Endothelial cell of umbilical vein (primary cell): ENCODE measurements at regions not wholly inside any gene's neighbourhood (a gene's known extent, or its start where the extent isn't known, plus 50 kb on each side); places are given as distances from the start of the nearest gene placed in this dataset.

Source experiments
- BruUV-seq: library from RNA; stranded (reverse); fragments of 400-500 nt; replicated peaks from 2 replicates; lab custom pipeline; 2021; lab: Mats Ljungman, UMichigan
- CTCF ChIA-PET: fragments of 300-600, 350-600 bp; sonication (Branson Sonifier 250); formaldehyde crosslinking; loops from one replicate; lab custom pipeline; 2021; ENCODE audit warnings: antibody characterized with exemption, inconsistent platforms; lab: Charles Lee
- POLR2A ChIA-PET: fragments of 300-600, 350-600 bp; sonication (Branson Sonifier 250); formaldehyde crosslinking; loops from one replicate; lab custom pipeline; 2021; ENCODE audit warnings: antibody characterized with exemption, inconsistent platforms; lab: Charles Lee
- DNase-seq: peaks from one replicate; pipeline ENCODE4 v3.0.0-alpha.2; 2011; ENCODE audit warnings: low read depth, low spot score
- FAIRE-seq: peaks from 2 replicates; lab custom pipeline; 2011; peaks lifted over from hg19 to GRCh38; lab: Jason Lieb, UNC
- H2AFZ ChIP-seq: 2 replicates; pipeline ENCODE4 v1.6.0; 2012; ENCODE audit warnings: low read depth, low read length, control low read depth, inconsistent platforms
- H3K27ac ChIP-seq: 2 replicates; pipeline ENCODE4 v1.5.1; 2011; ENCODE audit warnings: low read depth, mild to moderate bottlenecking, control low read depth, low read length, moderate library complexity; ENCODE audit not compliant: insufficient read depth
- H3K27me3 ChIP-seq, 2 experiments: 2 replicates each; pipeline versions ENCODE4 v1.6.0 to v1.6.1; 2011; ENCODE audit warnings: low read length in 2 of 2, mixed read lengths in 1 of 2; ENCODE audit not compliant: control insufficient read depth in 2 of 2, insufficient read depth in 2 of 2
- H3K36me3 ChIP-seq, 2 experiments: 2 replicates in 1 of 2; 3 replicates in 1 of 2; pipeline ENCODE4 v1.5.1; 2011; ENCODE audit warnings: low read length in 2 of 2, mild to moderate bottlenecking in 1 of 2, moderate library complexity in 1 of 2; ENCODE audit not compliant: control insufficient read depth in 2 of 2, insufficient read depth in 2 of 2; ENCODE audit errors: extremely low read depth in 1 of 2
- H3K4me1 ChIP-seq: 3 replicates; pipeline ENCODE4 v1.5.1; 2011; ENCODE audit warnings: mild to moderate bottlenecking, low read length; ENCODE audit not compliant: control insufficient read depth, insufficient read depth; ENCODE audit errors: extremely low read depth
- H3K4me2 ChIP-seq: 2 replicates; pipeline ENCODE4 v1.6.1; 2011; ENCODE audit warnings: low read length, control low read depth, mixed read lengths; ENCODE audit not compliant: insufficient read depth
- H3K4me3 ChIP-seq, 3 experiments: fragments of 200-600 bp in 1 of 3; sonication (generic), shearing (Covaris generic) in 1 of 3; replicated peaks in 1 of 3; 2 replicates each; pipeline ENCODE4 v1.5.1; 2011 to 2016; ENCODE audit warnings: control low read depth in 3 of 3, low read length in 3 of 3, mild to moderate bottlenecking in 2 of 3, inconsistent platforms in 1 of 3, low read depth in 1 of 3, moderate library complexity in 1 of 3; ENCODE audit not compliant: insufficient read depth in 1 of 3
- H3K79me2 ChIP-seq: 2 replicates; pipeline ENCODE4 v1.6.0; 2012; ENCODE audit warnings: low read length, inconsistent platforms; ENCODE audit not compliant: control insufficient read depth, insufficient read depth
- H3K9ac ChIP-seq: replicated peaks from 2 replicates; pipeline ENCODE3; 2011; ENCODE audit warnings: low read length, control low read depth; ENCODE audit not compliant: insufficient read depth; ENCODE audit errors: extremely low read depth
- H3K9me1 ChIP-seq: replicated peaks from 3 replicates; pipeline ENCODE4 v1.6.0; 2011; ENCODE audit warnings: mild to moderate bottlenecking, low read length; ENCODE audit not compliant: control insufficient read depth, insufficient read depth; ENCODE audit errors: extremely low read depth
- H3K9me3 ChIP-seq: replicated peaks from 2 replicates; pipeline ENCODE4 v1.5.1; 2012; ENCODE audit warnings: low read length, inconsistent platforms; ENCODE audit not compliant: control insufficient read depth, insufficient read depth
- H4K20me1 ChIP-seq: replicated peaks from 2 replicates; pipeline ENCODE3; 2011; ENCODE audit warnings: mild to moderate bottlenecking, low read length; ENCODE audit not compliant: control insufficient read depth, insufficient read depth; ENCODE audit errors: extremely low read depth
- CTCF ChIP-seq, 2 donors: IDR thresholded peaks; 1 replicate in 1 of 2; 2 replicates in 1 of 2; pipeline ENCODE4 v1.5.1; 2011; ENCODE audit warnings: low read length in 2 of 2, mild to moderate bottlenecking in 2 of 2, moderate library complexity in 2 of 2, control low read depth in 1 of 2, inconsistent platforms in 1 of 2, low read depth in 1 of 2; ENCODE audit not compliant: insufficient read depth in 1 of 2; ENCODE audit errors: extremely low read depth in 1 of 2
- EZH2 ChIP-seq: IDR thresholded peaks from 2 replicates; pipeline ENCODE4 v1.6.1; 2012; ENCODE audit warnings: borderline replicate concordance, low read depth, mild to moderate bottlenecking, moderate library complexity, low read length, inconsistent platforms; ENCODE audit not compliant: severe bottlenecking
- FOS ChIP-seq: IDR thresholded peaks from 2 replicates; pipeline ENCODE4 v1.6.1; 2011; ENCODE audit warnings: mild to moderate bottlenecking, low read length, moderate library complexity, borderline replicate concordance; ENCODE audit not compliant: insufficient read depth
- GATA2 ChIP-seq: IDR thresholded peaks from 2 replicates; pipeline ENCODE4 v1.7.0; 2011; ENCODE audit warnings: low read depth, mild to moderate bottlenecking, moderate library complexity, mixed read lengths, low read length; ENCODE audit not compliant: insufficient read length, insufficient read depth
- JUN ChIP-seq: IDR thresholded peaks from 2 replicates; pipeline ENCODE4 v1.6.1; 2011; ENCODE audit warnings: borderline replicate concordance, low read depth; ENCODE audit not compliant: insufficient read length, insufficient read depth
- MAX ChIP-seq: IDR thresholded peaks from 2 replicates; pipeline ENCODE4 v1.6.1; 2011; ENCODE audit not compliant: insufficient read depth, insufficient read length
- MYC ChIP-seq: IDR thresholded peaks from one replicate; pipeline ENCODE4 v1.6.1; 2011; ENCODE audit warnings: mild to moderate bottlenecking, low read depth, low read length
- POLR2A ChIP-seq: IDR thresholded peaks from 2 replicates; pipeline ENCODE4 v1.6.1; 2012; ENCODE audit warnings: low read depth, mild to moderate bottlenecking, control low read depth, low read length
- POLR2AphosphoS5 ChIP-seq: IDR thresholded peaks from 2 replicates; pipeline ENCODE4 v1.6.1; 2012; ENCODE audit warnings: low read depth, mild to moderate bottlenecking, control low read depth, low read length, moderate library complexity; ENCODE audit not compliant: insufficient read depth
- dilution Hi-C: fragments of 300-500 bp; cut with MboI; formaldehyde crosslinking; loops from one replicate; pipeline ENCODE4 v1.15.0; 2019; ENCODE audit warnings: low sequenced_read_pairs; ENCODE audit not compliant: extremely low pct_ligation_motif_present
- intact Hi-C: fragments of 100-400 bp; cut with micrococcal nuclease; formaldehyde crosslinking; loops from one replicate; pipeline ENCODE4 v1.10.0; 2022

- Histone ChIP-seq H3K27me3 (peaks cover 0 to 2% of the 10 kb centered on the region in 2 experiments), H3K27ac (no peak overlapping the region), H3K9ac (no peak overlapping the region), H3K36me3 (no peaks in the 10 kb centered on the region), H2AFZ (no peak overlapping the region), H3K9me3 (no peaks in the 10 kb centered on the region), H3K9me1 (no peaks in the 10 kb centered on the region), H3K4me2 (no peak overlapping the region), H4K20me1 (no peaks in the 10 kb centered on the region), H3K79me2 (no peaks in the 10 kb centered on the region), H3K4me1 (no peaks in the 10 kb centered on the region), H3K4me3 (no peak overlapping the region)
- intact Hi-C loops, result loop anchor here (5.0 kb wide), 1 partner anchor 622 kb away; no protein-coding TSS in a partner anchor
- POLR2A ChIA-PET, result no interaction called here
- BruUV-seq, result no TSS peak
- no peak for DNase-seq
- dilution Hi-C loops, result no loop called here
- TF ChIP-seq POLR2A, result no peak
- no peak for TF ChIP-seq JUN
- no peak for TF ChIP-seq MYC
- no peak for TF ChIP-seq GATA2
- no peak for TF ChIP-seq CTCF (IDR thresholded peaks at IDR 0.05; ENCODE audit: extremely low read depth in 1 of 2, insufficient read depth in 1 of 2, low read depth in 1 of 2, low read length in 2 of 2)
- TF ChIP-seq POLR2AphosphoS5, result no peak
- no peak for TF ChIP-seq EZH2
- TF ChIP-seq MAX, result no peak
- no peak for TF ChIP-seq FOS
- FAIRE-seq, result no peak
- CTCF ChIA-PET, result interaction anchor here (1.1 to 2.4 kb wide), 4 partner anchors 25 to 380 kb away, joined by 3 to 9 read pairs (median 6); partner anchors contain the start of genes GPX8 and SNX18
Measured at GRCh38 chr5:54869691-54870090, 115.7 kb downstream of the ESM1 start.
